Naive thymus-derived CD8-positive, alpha-beta T cell (primary cell): ENCODE measurements at regions not wholly inside any gene's neighbourhood (a gene's known extent, or its start where the extent isn't known, plus 50 kb on each side); places are given as distances from the start of the nearest gene placed in this dataset.

Experiments
- ATAC-seq, 2 donors: fragments of 150-1000 bp; cut with Tn5 transposase in 1 of 2; sonication (Bioruptor Pico), chemical (Tn5 transposase) in 1 of 2; 1 replicate in 1 of 2; 2 replicates in 1 of 2; pipeline ENCODE4 v1.10.0; 2021; ENCODE audit warnings: mild to moderate bottlenecking in 2 of 2, moderate library complexity in 2 of 2
- POLR2A ChIA-PET: fragments of 350-600 bp; sonication (Branson Sonifier 250); formaldehyde crosslinking; loops from one replicate; lab custom pipeline; 2021; ENCODE audit warnings: antibody characterized with exemption; lab: Charles Lee
- DNase-seq, 10 donors: peaks; one replicate each; pipeline versions ENCODE4 v3.0.0 to v3.0.0-alpha.2; 2020 to 2022
- H3K27ac Mint-ChIP-seq, 10 donors: one replicate each; pipeline ENCODE4 v1.8.0; 2020 to 2022; ENCODE audit warnings: mild to moderate bottlenecking in 10 of 10, mixed read lengths in 10 of 10, moderate library complexity in 4 of 10, inconsistent platforms in 1 of 10
- H3K27me3 Mint-ChIP-seq, 5 donors: one replicate each; pipeline ENCODE4 v1.8.0; 2021 to 2022; ENCODE audit warnings: mixed read lengths in 5 of 5
- H3K36me3 Mint-ChIP-seq, 3 donors: one replicate each; pipeline ENCODE4 v1.8.0; 2020 to 2022; ENCODE audit warnings: mixed read lengths in 3 of 3, mild to moderate bottlenecking in 2 of 3, inconsistent platforms in 1 of 3
- H3K4me1 Mint-ChIP-seq, 4 donors: one replicate each; pipeline ENCODE4 v1.8.0; 2021 to 2022; ENCODE audit warnings: mixed read lengths in 4 of 4
- H3K4me3 Mint-ChIP-seq, 10 donors: one replicate each; pipeline ENCODE4 v1.8.0; 2020 to 2022; ENCODE audit warnings: mild to moderate bottlenecking in 10 of 10, mixed read lengths in 10 of 10, moderate library complexity in 6 of 10, inconsistent platforms in 1 of 10
- H3K9me3 Mint-ChIP-seq, 9 donors: one replicate each; pipeline ENCODE4 v1.8.0; 2020 to 2022; ENCODE audit warnings: mixed read lengths in 9 of 9, mild to moderate bottlenecking in 3 of 9, inconsistent platforms in 1 of 9, moderate library complexity in 1 of 9

- ATAC-seq (no peak), DNase-seq (no peak)
- no peak overlapping the region for H3K27ac Mint-ChIP-seq
- peaks cover 0 to 13% (median 4%) of the 10 kb centered on the region in 5 donors for H3K27me3 Mint-ChIP-seq
- no peak overlapping the region for H3K4me3 Mint-ChIP-seq
- H3K4me1 Mint-ChIP-seq = no peaks in the 10 kb centered on the region
- H3K36me3 Mint-ChIP-seq = no peaks in the 10 kb centered on the region
- peaks cover 0 to 2% (median 0%) of the 10 kb centered on the region in 9 donors for H3K9me3 Mint-ChIP-seq
- POLR2A ChIA-PET = no interaction called here
Measured at GRCh38 chr6:100163035-100163434, 169.0 kb upstream of the MCHR2 start.

GRCh38 chr6:100161782-100162365 is 167.9 kb upstream of the MCHR2 start:
- ATAC-seq = no peak
- H3K27ac Mint-ChIP-seq = no peak overlapping the region
- peaks cover 0 to 2% (median 0%) of the 10 kb centered on the region in 9 donors for H3K9me3 Mint-ChIP-seq
- no peak for DNase-seq
- POLR2A ChIA-PET = no interaction called here
- no peaks in the 10 kb centered on the region for H3K36me3 Mint-ChIP-seq
- H3K4me3 Mint-ChIP-seq = no peak overlapping the region
- no peaks in the 10 kb centered on the region for H3K4me1 Mint-ChIP-seq
- peaks cover 0 to 15% (median 4%) of the 10 kb centered on the region in 5 donors for H3K27me3 Mint-ChIP-seq

GRCh38 chr6:100160930-100161329 is 166.9 kb upstream of the MCHR2 start:
- no peak for DNase-seq
- Mint-ChIP-seq H3K9me3 (peaks cover 0 to 2% (median 0%) of the 10 kb centered on the region in 9 donors), H3K27ac (no peak overlapping the region), H3K27me3 (peaks cover 0 to 16% (median 4%) of the 10 kb centered on the region in 5 donors), H3K4me1 (no peaks in the 10 kb centered on the region), H3K36me3 (no peaks in the 10 kb centered on the region), H3K4me3 (no peak overlapping the region)
- POLR2A ChIA-PET = no interaction called here
- ATAC-seq = no peak

GRCh38 chr6:100155141-100155540 is 161.1 kb upstream of the MCHR2 start:
- no peak for ATAC-seq
- DNase-seq = no peak
- peaks cover 0 to 6% (median 0%) of the 10 kb centered on the region in 5 donors for H3K27me3 Mint-ChIP-seq
- peaks cover 0 to 2% (median 0%) of the 10 kb centered on the region in 9 donors for H3K9me3 Mint-ChIP-seq
- H3K4me1 Mint-ChIP-seq = no peaks in the 10 kb centered on the region
- no peak overlapping the region for H3K27ac Mint-ChIP-seq
- no peak overlapping the region for H3K4me3 Mint-ChIP-seq
- POLR2A ChIA-PET = no interaction called here
- no peaks in the 10 kb centered on the region for H3K36me3 Mint-ChIP-seq

GRCh38 chr6:100153636-100154275 is 159.7 kb upstream of the MCHR2 start:
- H3K27ac Mint-ChIP-seq = no peak overlapping the region
- POLR2A ChIA-PET = no interaction called here

GRCh38 chr6:100152201-100152600 is 158.2 kb upstream of the MCHR2 start:
- no peak overlapping the region for H3K4me3 Mint-ChIP-seq

More at GRCh38 chr6:100153636-100154275, 159.7 kb upstream of the MCHR2 start:
- no peaks in the 10 kb centered on the region for H3K4me1 Mint-ChIP-seq
- peaks cover 0 to 2% (median 0%) of the 10 kb centered on the region in 9 donors for H3K9me3 Mint-ChIP-seq
- DNase-seq (no peak), ATAC-seq (no peak)
- peaks cover 0 to 4% (median 0%) of the 10 kb centered on the region in 5 donors for H3K27me3 Mint-ChIP-seq
- H3K4me3 Mint-ChIP-seq = no peak overlapping the region
- no peaks in the 10 kb centered on the region for H3K36me3 Mint-ChIP-seq

GRCh38 chr6:100144991-100145390 is 151.0 kb upstream of the MCHR2 start:
- H3K4me1 Mint-ChIP-seq = no peaks in the 10 kb centered on the region
- H3K36me3 Mint-ChIP-seq = no peaks in the 10 kb centered on the region
- ATAC-seq (no peak), DNase-seq (no peak)
- peaks cover 0 to 23% (median 5%) of the 10 kb centered on the region in 5 donors for H3K27me3 Mint-ChIP-seq
- H3K4me3 Mint-ChIP-seq = no peak overlapping the region
- no peak overlapping the region for H3K27ac Mint-ChIP-seq
- H3K9me3 Mint-ChIP-seq = no peaks in the 10 kb centered on the region
- POLR2A ChIA-PET = no interaction called here

More at GRCh38 chr6:100152201-100152600, 158.2 kb upstream of the MCHR2 start:
- no peak for ATAC-seq
- no peaks in the 10 kb centered on the region for H3K4me1 Mint-ChIP-seq
- no peaks in the 10 kb centered on the region for H3K36me3 Mint-ChIP-seq
- H3K9me3 Mint-ChIP-seq = no peaks in the 10 kb centered on the region
- H3K27ac Mint-ChIP-seq = no peak overlapping the region
- no peak for DNase-seq
- POLR2A ChIA-PET = no interaction called here
- H3K27me3 Mint-ChIP-seq = peaks cover 0 to 6% (median 0%) of the 10 kb centered on the region in 5 donors

- H3K4me1 Mint-ChIP-seq = no peaks in the 10 kb centered on the region
- no peak overlapping the region for H3K27ac Mint-ChIP-seq
- H3K36me3 Mint-ChIP-seq = no peaks in the 10 kb centered on the region
- no peaks in the 10 kb centered on the region for H3K9me3 Mint-ChIP-seq
- DNase-seq (no peak), ATAC-seq (no peak)
- POLR2A ChIA-PET = no interaction called here
- peaks cover 0 to 17% (median 2%) of the 10 kb centered on the region in 5 donors for H3K27me3 Mint-ChIP-seq
- no peak overlapping the region for H3K4me3 Mint-ChIP-seq
Measured at GRCh38 chr6:100138346-100139022, 144.5 kb upstream of the MCHR2 start.

- ATAC-seq = no peak
- no peak overlapping the region for H3K4me3 Mint-ChIP-seq
- H3K27me3 Mint-ChIP-seq = peaks cover 0 to 17% (median 2%) of the 10 kb centered on the region in 5 donors
- no peaks in the 10 kb centered on the region for H3K9me3 Mint-ChIP-seq
- no peaks in the 10 kb centered on the region for H3K36me3 Mint-ChIP-seq
- H3K27ac Mint-ChIP-seq = no peak overlapping the region
- H3K4me1 Mint-ChIP-seq = no peaks in the 10 kb centered on the region
- POLR2A ChIA-PET = no interaction called here
- DNase-seq = no peak
Measured at GRCh38 chr6:100137759-100138158, 143.7 kb upstream of the MCHR2 start.

GRCh38 chr6:100136590-100136989 is 142.6 kb upstream of the MCHR2 start:
- Mint-ChIP-seq H3K4me3 (no peak overlapping the region), H3K36me3 (no peaks in the 10 kb centered on the region), H3K27ac (no peak overlapping the region), H3K27me3 (peaks cover 0 to 14% (median 2%) of the 10 kb centered on the region in 5 donors), H3K9me3 (peaks cover 0 to 7% (median 3%) of the 10 kb centered on the region in 9 donors), H3K4me1 (no peaks in the 10 kb centered on the region)
- ATAC-seq = no peak
- no peak for DNase-seq
- POLR2A ChIA-PET = no interaction called here

- POLR2A ChIA-PET = no interaction called here
- ATAC-seq (no peak), DNase-seq (no peak)
- Mint-ChIP-seq H3K9me3 (peaks cover 2 to 14% (median 9%) of the 10 kb centered on the region in 9 donors), H3K4me1 (no peaks in the 10 kb centered on the region), H3K27ac (no peak overlapping the region), H3K4me3 (no peak overlapping the region), H3K27me3 (peaks cover 0 to 15% (median 2%) of the 10 kb centered on the region in 5 donors), H3K36me3 (no peaks in the 10 kb centered on the region)
Measured at GRCh38 chr6:100135977-100136376, 142.0 kb upstream of the MCHR2 start.

GRCh38 chr6:100134703-100135102 is 140.7 kb upstream of the MCHR2 start:
- H3K27ac Mint-ChIP-seq = no peak overlapping the region
- no peaks in the 10 kb centered on the region for H3K36me3 Mint-ChIP-seq
- peaks cover 0 to 11% (median 2%) of the 10 kb centered on the region in 5 donors for H3K27me3 Mint-ChIP-seq
- POLR2A ChIA-PET = no interaction called here
- ATAC-seq = no peak
- H3K4me3 Mint-ChIP-seq = no peak overlapping the region
- DNase-seq = no peak
- H3K9me3 Mint-ChIP-seq = peaks cover 2 to 25% (median 15%) of the 10 kb centered on the region in 9 donors
- no peaks in the 10 kb centered on the region for H3K4me1 Mint-ChIP-seq

GRCh38 chr6:100134297-100134696 is 140.3 kb upstream of the MCHR2 start:
- Mint-ChIP-seq H3K4me1 (no peaks in the 10 kb centered on the region), H3K36me3 (no peaks in the 10 kb centered on the region), H3K27ac (no peak overlapping the region), H3K27me3 (peaks cover 0 to 11% (median 2%) of the 10 kb centered on the region in 5 donors), H3K4me3 (no peak overlapping the region), H3K9me3 (peaks cover 2 to 25% (median 15%) of the 10 kb centered on the region in 9 donors)
- no peak for ATAC-seq
- no peak for DNase-seq
- POLR2A ChIA-PET = no interaction called here
